ENCODE measurements at regions not wholly inside any gene's neighbourhood (a gene's known extent, or its start where the extent isn't known, plus 50 kb on each side); places are given as distances from the start of the nearest gene placed in this dataset.

DNA sequence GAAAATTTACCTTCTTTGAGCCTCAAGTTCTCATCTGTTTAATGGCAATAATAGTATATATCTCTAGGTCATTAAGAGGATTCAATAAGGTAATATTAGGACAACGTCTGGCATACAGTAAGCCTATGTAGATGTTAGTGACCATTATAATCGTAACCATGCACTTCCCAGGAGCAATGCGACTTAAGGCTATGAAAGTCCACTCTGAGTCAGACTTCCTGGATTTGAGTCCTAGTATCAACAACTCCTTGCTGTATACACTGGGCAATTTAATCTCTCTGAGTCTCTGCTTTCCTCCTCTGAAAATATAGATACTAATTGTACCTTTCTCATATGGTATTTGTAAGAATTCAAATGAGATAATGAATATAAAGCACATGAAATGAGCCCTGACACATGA lies 168.1 kb upstream of the HDDC2 start:
- no peaks in the 10 kb centered on the region; the same call in 1 of the 2 replicates for H3K27me3 Mint-ChIP-seq (ENCODE audit: low read depth)
- H3K9me3 Mint-ChIP-seq = peaks cover 22 to 25% of the 10 kb centered on the region in 2 experiments
- Histone ChIP-seq H3K14ac (ENCODE audit: insufficient read depth, low read length) (no peak overlapping the region), H3K4me1 (ENCODE audit: insufficient read depth, low read length) (peaks cover 10% of the 10 kb centered on the region), H3K56ac (ENCODE audit: insufficient read length, low read depth, low read length) (no peak overlapping the region), H3T11ph (ENCODE audit: low read length) (no peak overlapping the region), H3K27ac (ENCODE audit: insufficient read length, low read depth, low read length) (no peak overlapping the region), H3K4ac (ENCODE audit: low read depth, low read length) (no peak overlapping the region), H2AK5ac (ENCODE audit: insufficient read length, low read length) (no peak overlapping the region), H2AFZ (ENCODE audit: low read length) (no peak overlapping the region), H4K20me1 (ENCODE audit: control insufficient read depth, insufficient read depth, insufficient read length) (no peaks in the 10 kb centered on the region), H2BK12ac (ENCODE audit: insufficient read length, low read depth, low read length) (no peak overlapping the region), H2BK20ac (ENCODE audit: low read depth, low read length, poor library complexity, severe bottlenecking) (no peak overlapping the region), H4K5ac (ENCODE audit: insufficient read length, low read depth, low read length) (no peak overlapping the region), H3K18ac (ENCODE audit: insufficient read length, low read depth, low read length) (no peak overlapping the region), H4K91ac (ENCODE audit: insufficient read length, low read depth, low read length) (no peak overlapping the region), H3K9ac (ENCODE audit: extremely low read depth, insufficient read length, low read length) (no peak overlapping the region), H3K79me2 (ENCODE audit: insufficient read depth, low read length) (no peaks in the 10 kb centered on the region), H3K79me1 (ENCODE audit: insufficient read depth, low read depth, low read length, poor library complexity, severe bottlenecking) (no peaks in the 10 kb centered on the region), H3K27me3 (ENCODE audit: insufficient read depth, low read length) (no peaks in the 10 kb centered on the region), H4K8ac (replicated peaks; ENCODE audit: insufficient read length, low read depth, low read length) (no peak overlapping the region), H3K23me2 (ENCODE audit: insufficient read length, low read depth, low read length, poor library complexity, severe bottlenecking) (no peaks in the 10 kb centered on the region), H2BK15ac (ENCODE audit: low read depth, low read length) (no peak overlapping the region), H3K9me3 (ENCODE audit: control insufficient read depth, low read depth, low read length) (peaks cover 8% of the 10 kb centered on the region), H3K23ac (ENCODE audit: insufficient read length, low read depth, low read length) (no peak overlapping the region), H3K4me2 (ENCODE audit: insufficient read depth, insufficient read length, low read length) (no peak overlapping the region), H2BK120ac (ENCODE audit: low read depth, low read length, poor library complexity, severe bottlenecking) (no peak overlapping the region), H2BK5ac (ENCODE audit: insufficient read length, low read length) (no peak overlapping the region)
- peaks cover 15 to 27% (median 16%) of the 10 kb centered on the region in 3 experiments for H3K36me3 Mint-ChIP-seq (ENCODE audit: insufficient read depth in 1 of 3, low read depth in 3 of 3)
- TF ChIP-seq, protein P1, sequence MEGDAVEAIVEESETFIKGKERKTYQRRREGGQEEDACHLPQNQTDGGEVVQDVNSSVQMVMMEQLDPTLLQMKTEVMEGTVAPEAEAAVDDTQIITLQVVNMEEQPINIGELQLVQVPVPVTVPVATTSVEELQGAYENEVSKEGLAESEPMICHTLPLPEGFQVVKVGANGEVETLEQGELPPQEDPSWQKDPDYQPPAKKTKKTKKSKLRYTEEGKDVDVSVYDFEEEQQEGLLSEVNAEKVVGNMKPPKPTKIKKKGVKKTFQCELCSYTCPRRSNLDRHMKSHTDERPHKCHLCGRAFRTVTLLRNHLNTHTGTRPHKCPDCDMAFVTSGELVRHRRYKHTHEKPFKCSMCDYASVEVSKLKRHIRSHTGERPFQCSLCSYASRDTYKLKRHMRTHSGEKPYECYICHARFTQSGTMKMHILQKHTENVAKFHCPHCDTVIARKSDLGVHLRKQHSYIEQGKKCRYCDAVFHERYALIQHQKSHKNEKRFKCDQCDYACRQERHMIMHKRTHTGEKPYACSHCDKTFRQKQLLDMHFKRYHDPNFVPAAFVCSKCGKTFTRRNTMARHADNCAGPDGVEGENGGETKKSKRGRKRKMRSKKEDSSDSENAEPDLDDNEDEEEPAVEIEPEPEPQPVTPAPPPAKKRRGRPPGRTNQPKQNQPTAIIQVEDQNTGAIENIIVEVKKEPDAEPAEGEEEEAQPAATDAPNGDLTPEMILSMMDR (conservative IDR thresholded peaks at IDR 0.05) = no peak
- no peak for DNase-seq
- no peak overlapping the region for H3K27ac Mint-ChIP-seq
- WGBS (ENCODE audit: extremely low coverage, insufficient read length, low lambda C conversion rate) = no CpG with 5 or more reads among the region's 3 CpGs
- peaks cover 22 to 23% of the 10 kb centered on the region in 2 experiments for H3K4me1 Mint-ChIP-seq
- H3K4me3 Mint-ChIP-seq = no peak overlapping the region
